GM23338 (cell line): ENCODE measurements at regions not wholly inside any gene's neighbourhood (a gene's known extent, or its start where the extent isn't known, plus 50 kb on each side); places are given as distances from the start of the nearest gene placed in this dataset.

Experiments used
- ATAC-seq: fragments of 200-7000 bp; cut with Tn5 transposase; 3 replicates; pipeline ENCODE4 v1.9.1; 2020
- DNase-seq: peaks from one replicate; pipeline ENCODE4 v3.0.0-alpha.2; 2015; ENCODE audit warnings: low spot score
- H2AFZ ChIP-seq: fragments of 200-600 bp; sonication (generic); 2 replicates; pipeline ENCODE4 v1.8.0; 2016; ENCODE audit warnings: antibody characterized with exemption, mild to moderate bottlenecking, moderate library complexity
- H3F3A ChIP-seq: fragments of 200-600 bp; sonication (generic); replicated peaks from 2 replicates; pipeline ENCODE4 v1.8.0; 2017; ENCODE audit warnings: antibody characterized with exemption, mixed run types, low read depth
- H3K27ac ChIP-seq: fragments of 200-600 bp; sonication (generic); 2 replicates; pipeline ENCODE4 v1.6.1; 2016; ENCODE audit warnings: low read depth
- H3K27me3 ChIP-seq: fragments of 200-600 bp; sonication (generic); 2 replicates; pipeline ENCODE4 v1.8.0; 2016; ENCODE audit warnings: mild to moderate bottlenecking, mixed run types, moderate library complexity; ENCODE audit not compliant: insufficient read depth
- H3K36me3 ChIP-seq: fragments of 200-600 bp; sonication (generic); 2 replicates; pipeline ENCODE4 v1.8.0; 2016; ENCODE audit warnings: mild to moderate bottlenecking; ENCODE audit not compliant: insufficient read depth
- H3K4me1 ChIP-seq: fragments of 200-600 bp; sonication (generic); 2 replicates; pipeline ENCODE4 v1.8.0; 2016; ENCODE audit warnings: mild to moderate bottlenecking, moderate library complexity; ENCODE audit not compliant: insufficient read depth
- H3K4me2 ChIP-seq: fragments of 200-600 bp; sonication (generic); 2 replicates; pipeline ENCODE4 v1.7.1; 2017; ENCODE audit warnings: mixed run types
- H3K4me3 ChIP-seq: fragments of 200-600 bp; sonication (generic); 2 replicates; pipeline ENCODE4 v1.6.1; 2016; ENCODE audit warnings: mixed run types
- H3K79me2 ChIP-seq: fragments of 200-600 bp; sonication (generic); replicated peaks from 2 replicates; pipeline ENCODE4 v1.8.0; 2017; ENCODE audit warnings: mild to moderate bottlenecking; ENCODE audit not compliant: insufficient read depth
- H3K9me2 ChIP-seq: fragments of 200-600 bp; sonication (generic); 2 replicates; pipeline ENCODE4 v1.8.0; 2017; ENCODE audit not compliant: insufficient read depth
- H4K20me1 ChIP-seq: fragments of 200-600 bp; sonication (generic); replicated peaks from 2 replicates; pipeline ENCODE4 v1.8.0; 2017; ENCODE audit warnings: mild to moderate bottlenecking; ENCODE audit not compliant: insufficient read depth
- H3K27ac Mint-ChIP-seq: 2 replicates; pipeline ENCODE4 v1.8.0; 2020; ENCODE audit warnings: inconsistent platforms, mild to moderate bottlenecking, moderate library complexity, mixed read lengths
- H3K27me3 Mint-ChIP-seq: 3 replicates; pipeline ENCODE4 v1.8.0; 2022; ENCODE audit warnings: low read depth, mild to moderate bottlenecking, moderate library complexity, mixed read lengths, inconsistent platforms; ENCODE audit not compliant: insufficient read depth, poor library complexity
- H3K36me3 Mint-ChIP-seq: 3 replicates; pipeline ENCODE4 v1.8.0; 2021; ENCODE audit warnings: low read depth, mild to moderate bottlenecking, inconsistent platforms, moderate library complexity, mixed read lengths
- H3K4me1 Mint-ChIP-seq: 3 replicates; pipeline ENCODE4 v1.8.0; 2020; ENCODE audit warnings: mild to moderate bottlenecking, inconsistent platforms, mixed read lengths
- H3K4me3 Mint-ChIP-seq: 3 replicates; pipeline ENCODE4 v1.8.0; 2021; ENCODE audit warnings: moderate library complexity, mild to moderate bottlenecking, inconsistent platforms, mixed read lengths
- H3K9me3 Mint-ChIP-seq: 3 replicates; pipeline ENCODE4 v1.8.0; 2020; ENCODE audit warnings: moderate library complexity, mild to moderate bottlenecking, inconsistent platforms, mixed read lengths
- CREB1 ChIP-seq: fragments of 250-450 bp; sonication (Bioruptor Pico); IDR thresholded peaks from 2 replicates; pipeline ENCODE4 v1.5.0; 2020; ENCODE audit warnings: low read depth, mild to moderate bottlenecking, moderate library complexity
- EZH2 ChIP-seq: fragments of 200-600 bp; sonication (generic); IDR thresholded peaks from one replicate; pipeline ENCODE4 v1.8.0; 2017; ENCODE audit warnings: antibody characterized with exemption, mild to moderate bottlenecking, low read depth; ENCODE audit not compliant: unreplicated experiment
- JUNB ChIP-seq: IDR thresholded peaks from one replicate; pipeline ENCODE4 v1.6.1; 2016; ENCODE audit warnings: antibody characterized with exemption; ENCODE audit not compliant: unreplicated experiment
- POLR2AphosphoS5 ChIP-seq: IDR thresholded peaks from 2 replicates; pipeline ENCODE4 v1.6.1; 2016; ENCODE audit warnings: antibody characterized with exemption, low read depth
- ZNF114 ChIP-seq: fragments of 250-450 bp; sonication (Bioruptor Pico); IDR thresholded peaks from 2 replicates; pipeline ENCODE4 v1.5.0; 2020; ENCODE audit warnings: mild to moderate bottlenecking, moderate library complexity
- TF ChIP-seq, protein P1 (sequence below): IDR thresholded peaks from one replicate; pipeline ENCODE4 v1.6.1; 2018; ENCODE audit warnings: antibody characterized with exemption; ENCODE audit not compliant: unreplicated experiment
- TF ChIP-seq, protein P2 (sequence below), 2 experiments: fragments of 200-600 bp in 1 of 2; sonication (generic) in 1 of 2; conservative IDR thresholded peaks; 2 replicates each; pipeline versions ENCODE4 v1.5.1 to v1.6.1; 2016 to 2017; ENCODE audit warnings: antibody characterized with exemption in 2 of 2, low read depth in 2 of 2, mild to moderate bottlenecking in 2 of 2, moderate library complexity in 1 of 2
- TF ChIP-seq, protein P3 (sequence below): fragments of 250-450 bp; sonication (Bioruptor Pico); IDR thresholded peaks from 2 replicates; pipeline ENCODE4 v1.5.0; 2020; ENCODE audit warnings: mild to moderate bottlenecking, moderate library complexity
- TF ChIP-seq, protein P4 (sequence below): IDR thresholded peaks from 2 replicates; pipeline ENCODE4 v1.6.1; 2016; ENCODE audit warnings: antibody characterized with exemption

DNA sequence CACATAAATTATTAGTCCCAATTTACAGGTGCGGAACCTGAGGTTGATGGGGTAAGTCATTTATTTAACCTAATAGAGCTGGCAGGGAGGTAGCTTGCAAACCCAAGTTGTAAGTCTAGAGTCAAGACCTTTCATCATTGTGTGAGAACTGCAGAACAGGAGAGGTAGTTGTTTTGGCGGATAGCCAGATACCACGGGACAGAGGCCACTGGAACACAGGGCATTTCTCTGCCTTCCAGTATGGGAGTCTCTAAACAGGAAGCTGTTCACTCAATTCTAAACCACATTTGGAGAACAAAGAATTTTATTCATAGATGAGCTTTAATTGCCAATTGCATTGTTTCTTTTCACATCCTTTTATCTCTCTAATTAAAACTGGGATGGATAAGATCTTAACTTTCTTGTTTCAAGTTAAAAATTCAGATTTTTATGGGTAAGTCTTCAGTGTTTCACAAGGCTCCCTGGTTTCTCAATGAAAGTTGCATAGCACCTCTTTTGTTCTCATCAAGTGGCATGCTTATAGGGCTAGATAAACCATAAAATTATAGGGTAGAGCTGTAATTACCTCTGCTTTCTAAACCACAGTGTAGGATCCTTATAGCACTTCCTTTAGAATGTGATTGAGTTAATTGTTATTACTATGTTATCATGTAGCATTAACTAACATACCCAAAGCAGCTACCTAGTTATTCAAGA, 489.0 kb downstream of the GATA3 start (continued):
- TF ChIP-seq, protein P1, sequence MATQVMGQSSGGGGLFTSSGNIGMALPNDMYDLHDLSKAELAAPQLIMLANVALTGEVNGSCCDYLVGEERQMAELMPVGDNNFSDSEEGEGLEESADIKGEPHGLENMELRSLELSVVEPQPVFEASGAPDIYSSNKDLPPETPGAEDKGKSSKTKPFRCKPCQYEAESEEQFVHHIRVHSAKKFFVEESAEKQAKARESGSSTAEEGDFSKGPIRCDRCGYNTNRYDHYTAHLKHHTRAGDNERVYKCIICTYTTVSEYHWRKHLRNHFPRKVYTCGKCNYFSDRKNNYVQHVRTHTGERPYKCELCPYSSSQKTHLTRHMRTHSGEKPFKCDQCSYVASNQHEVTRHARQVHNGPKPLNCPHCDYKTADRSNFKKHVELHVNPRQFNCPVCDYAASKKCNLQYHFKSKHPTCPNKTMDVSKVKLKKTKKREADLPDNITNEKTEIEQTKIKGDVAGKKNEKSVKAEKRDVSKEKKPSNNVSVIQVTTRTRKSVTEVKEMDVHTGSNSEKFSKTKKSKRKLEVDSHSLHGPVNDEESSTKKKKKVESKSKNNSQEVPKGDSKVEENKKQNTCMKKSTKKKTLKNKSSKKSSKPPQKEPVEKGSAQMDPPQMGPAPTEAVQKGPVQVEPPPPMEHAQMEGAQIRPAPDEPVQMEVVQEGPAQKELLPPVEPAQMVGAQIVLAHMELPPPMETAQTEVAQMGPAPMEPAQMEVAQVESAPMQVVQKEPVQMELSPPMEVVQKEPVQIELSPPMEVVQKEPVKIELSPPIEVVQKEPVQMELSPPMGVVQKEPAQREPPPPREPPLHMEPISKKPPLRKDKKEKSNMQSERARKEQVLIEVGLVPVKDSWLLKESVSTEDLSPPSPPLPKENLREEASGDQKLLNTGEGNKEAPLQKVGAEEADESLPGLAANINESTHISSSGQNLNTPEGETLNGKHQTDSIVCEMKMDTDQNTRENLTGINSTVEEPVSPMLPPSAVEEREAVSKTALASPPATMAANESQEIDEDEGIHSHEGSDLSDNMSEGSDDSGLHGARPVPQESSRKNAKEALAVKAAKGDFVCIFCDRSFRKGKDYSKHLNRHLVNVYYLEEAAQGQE = no peak
- TF ChIP-seq ZNF114 (CRISPR knock-in tag) (no peak), POLR2AphosphoS5 (no peak)

DNA sequence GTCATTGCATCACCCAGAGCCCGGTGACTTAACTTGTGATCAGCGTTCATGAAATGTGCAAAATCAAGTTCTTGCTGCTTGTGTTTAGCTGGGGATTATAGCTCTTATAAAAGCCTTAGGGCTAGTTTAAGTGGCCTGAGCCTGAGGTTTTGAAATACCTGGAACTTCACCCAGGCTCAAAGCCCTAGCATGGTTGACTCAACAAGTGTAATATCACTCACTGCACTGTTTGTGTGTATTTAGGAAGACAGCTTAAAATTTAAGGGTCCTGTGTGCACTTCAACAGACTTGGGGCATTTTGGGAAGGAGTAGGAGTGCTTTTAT, 489.5 kb downstream of the GATA3 start:
- Mint-ChIP-seq H3K4me1 (no peaks in the 10 kb centered on the region), H3K36me3 (no peaks in the 10 kb centered on the region), H3K9me3 (peaks cover 2% of the 10 kb centered on the region; the same call in 1 of the 3 replicates), H3K27ac (no peak overlapping the region), H3K4me3 (no peak overlapping the region), H3K27me3 (no peaks in the 10 kb centered on the region)
- Histone ChIP-seq H3K79me2 (no peaks in the 10 kb centered on the region), H3K36me3 (no peaks in the 10 kb centered on the region), H3K9me2 (no peaks in the 10 kb centered on the region), H3K4me1 (no peaks in the 10 kb centered on the region), H3K27me3 (no peaks in the 10 kb centered on the region), H3K4me2 (no peak overlapping the region), H2AFZ (peak overlapping the region; percentile 0; the same call in 1 of the 2 replicates), H3F3A (no peaks in the 10 kb centered on the region), H4K20me1 (no peaks in the 10 kb centered on the region), H3K4me3 (no peak overlapping the region), H3K27ac (no peak overlapping the region)
- ATAC-seq (no peak), DNase-seq (no peak)
- TF ChIP-seq JUNB (no peak), CREB1 (no peak), EZH2 (no peak), ZNF114 (CRISPR knock-in tag) (no peak), POLR2AphosphoS5 (no peak)
- TF ChIP-seq, protein P2, sequence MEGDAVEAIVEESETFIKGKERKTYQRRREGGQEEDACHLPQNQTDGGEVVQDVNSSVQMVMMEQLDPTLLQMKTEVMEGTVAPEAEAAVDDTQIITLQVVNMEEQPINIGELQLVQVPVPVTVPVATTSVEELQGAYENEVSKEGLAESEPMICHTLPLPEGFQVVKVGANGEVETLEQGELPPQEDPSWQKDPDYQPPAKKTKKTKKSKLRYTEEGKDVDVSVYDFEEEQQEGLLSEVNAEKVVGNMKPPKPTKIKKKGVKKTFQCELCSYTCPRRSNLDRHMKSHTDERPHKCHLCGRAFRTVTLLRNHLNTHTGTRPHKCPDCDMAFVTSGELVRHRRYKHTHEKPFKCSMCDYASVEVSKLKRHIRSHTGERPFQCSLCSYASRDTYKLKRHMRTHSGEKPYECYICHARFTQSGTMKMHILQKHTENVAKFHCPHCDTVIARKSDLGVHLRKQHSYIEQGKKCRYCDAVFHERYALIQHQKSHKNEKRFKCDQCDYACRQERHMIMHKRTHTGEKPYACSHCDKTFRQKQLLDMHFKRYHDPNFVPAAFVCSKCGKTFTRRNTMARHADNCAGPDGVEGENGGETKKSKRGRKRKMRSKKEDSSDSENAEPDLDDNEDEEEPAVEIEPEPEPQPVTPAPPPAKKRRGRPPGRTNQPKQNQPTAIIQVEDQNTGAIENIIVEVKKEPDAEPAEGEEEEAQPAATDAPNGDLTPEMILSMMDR (conservative IDR thresholded peaks at IDR 0.05; ENCODE audit: low read depth in 2 of 2) = no peak
- TF ChIP-seq, protein P3, sequence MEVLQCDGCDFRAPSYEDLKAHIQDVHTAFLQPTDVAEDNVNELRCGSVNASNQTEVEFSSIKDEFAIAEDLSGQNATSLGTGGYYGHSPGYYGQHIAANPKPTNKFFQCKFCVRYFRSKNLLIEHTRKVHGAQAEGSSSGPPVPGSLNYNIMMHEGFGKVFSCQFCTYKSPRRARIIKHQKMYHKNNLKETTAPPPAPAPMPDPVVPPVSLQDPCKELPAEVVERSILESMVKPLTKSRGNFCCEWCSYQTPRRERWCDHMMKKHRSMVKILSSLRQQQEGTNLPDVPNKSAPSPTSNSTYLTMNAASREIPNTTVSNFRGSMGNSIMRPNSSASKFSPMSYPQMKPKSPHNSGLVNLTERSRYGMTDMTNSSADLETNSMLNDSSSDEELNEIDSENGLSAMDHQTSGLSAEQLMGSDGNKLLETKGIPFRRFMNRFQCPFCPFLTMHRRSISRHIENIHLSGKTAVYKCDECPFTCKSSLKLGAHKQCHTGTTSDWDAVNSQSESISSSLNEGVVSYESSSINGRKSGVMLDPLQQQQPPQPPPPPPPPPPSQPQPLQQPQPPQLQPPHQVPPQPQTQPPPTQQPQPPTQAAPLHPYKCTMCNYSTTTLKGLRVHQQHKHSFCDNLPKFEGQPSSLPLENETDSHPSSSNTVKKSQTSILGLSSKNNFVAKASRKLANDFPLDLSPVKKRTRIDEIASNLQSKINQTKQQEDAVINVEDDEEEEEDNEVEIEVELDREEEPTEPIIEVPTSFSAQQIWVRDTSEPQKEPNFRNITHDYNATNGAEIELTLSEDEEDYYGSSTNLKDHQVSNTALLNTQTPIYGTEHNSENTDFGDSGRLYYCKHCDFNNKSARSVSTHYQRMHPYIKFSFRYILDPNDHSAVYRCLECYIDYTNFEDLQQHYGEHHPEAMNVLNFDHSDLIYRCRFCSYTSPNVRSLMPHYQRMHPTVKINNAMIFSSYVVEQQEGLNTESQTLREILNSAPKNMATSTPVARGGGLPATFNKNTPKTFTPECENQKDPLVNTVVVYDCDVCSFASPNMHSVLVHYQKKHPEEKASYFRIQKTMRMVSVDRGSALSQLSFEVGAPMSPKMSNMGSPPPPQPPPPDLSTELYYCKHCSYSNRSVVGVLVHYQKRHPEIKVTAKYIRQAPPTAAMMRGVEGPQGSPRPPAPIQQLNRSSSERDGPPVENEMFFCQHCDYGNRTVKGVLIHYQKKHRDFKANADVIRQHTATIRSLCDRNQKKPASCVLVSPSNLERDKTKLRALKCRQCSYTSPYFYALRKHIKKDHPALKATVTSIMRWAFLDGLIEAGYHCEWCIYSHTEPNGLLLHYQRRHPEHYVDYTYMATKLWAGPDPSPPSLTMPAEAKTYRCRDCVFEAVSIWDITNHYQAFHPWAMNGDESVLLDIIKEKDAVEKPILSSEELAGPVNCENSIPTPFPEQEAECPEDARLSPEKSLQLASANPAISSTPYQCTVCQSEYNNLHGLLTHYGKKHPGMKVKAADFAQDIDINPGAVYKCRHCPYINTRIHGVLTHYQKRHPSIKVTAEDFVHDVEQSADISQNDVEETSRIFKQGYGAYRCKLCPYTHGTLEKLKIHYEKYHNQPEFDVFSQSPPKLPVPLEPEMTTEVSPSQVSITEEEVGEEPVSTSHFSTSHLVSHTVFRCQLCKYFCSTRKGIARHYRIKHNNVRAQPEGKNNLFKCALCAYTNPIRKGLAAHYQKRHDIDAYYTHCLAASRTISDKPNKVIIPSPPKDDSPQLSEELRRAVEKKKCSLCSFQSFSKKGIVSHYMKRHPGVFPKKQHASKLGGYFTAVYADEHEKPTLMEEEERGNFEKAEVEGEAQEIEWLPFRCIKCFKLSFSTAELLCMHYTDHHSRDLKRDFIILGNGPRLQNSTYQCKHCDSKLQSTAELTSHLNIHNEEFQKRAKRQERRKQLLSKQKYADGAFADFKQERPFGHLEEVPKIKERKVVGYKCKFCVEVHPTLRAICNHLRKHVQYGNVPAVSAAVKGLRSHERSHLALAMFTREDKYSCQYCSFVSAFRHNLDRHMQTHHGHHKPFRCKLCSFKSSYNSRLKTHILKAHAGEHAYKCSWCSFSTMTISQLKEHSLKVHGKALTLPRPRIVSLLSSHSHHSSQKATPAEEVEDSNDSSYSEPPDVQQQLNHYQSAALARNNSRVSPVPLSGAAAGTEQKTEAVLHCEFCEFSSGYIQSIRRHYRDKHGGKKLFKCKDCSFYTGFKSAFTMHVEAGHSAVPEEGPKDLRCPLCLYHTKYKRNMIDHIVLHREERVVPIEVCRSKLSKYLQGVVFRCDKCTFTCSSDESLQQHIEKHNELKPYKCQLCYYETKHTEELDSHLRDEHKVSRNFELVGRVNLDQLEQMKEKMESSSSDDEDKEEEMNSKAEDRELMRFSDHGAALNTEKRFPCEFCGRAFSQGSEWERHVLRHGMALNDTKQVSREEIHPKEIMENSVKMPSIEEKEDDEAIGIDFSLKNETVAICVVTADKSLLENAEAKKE (CRISPR knock-in tag) = no peak
- TF ChIP-seq, protein P4, sequence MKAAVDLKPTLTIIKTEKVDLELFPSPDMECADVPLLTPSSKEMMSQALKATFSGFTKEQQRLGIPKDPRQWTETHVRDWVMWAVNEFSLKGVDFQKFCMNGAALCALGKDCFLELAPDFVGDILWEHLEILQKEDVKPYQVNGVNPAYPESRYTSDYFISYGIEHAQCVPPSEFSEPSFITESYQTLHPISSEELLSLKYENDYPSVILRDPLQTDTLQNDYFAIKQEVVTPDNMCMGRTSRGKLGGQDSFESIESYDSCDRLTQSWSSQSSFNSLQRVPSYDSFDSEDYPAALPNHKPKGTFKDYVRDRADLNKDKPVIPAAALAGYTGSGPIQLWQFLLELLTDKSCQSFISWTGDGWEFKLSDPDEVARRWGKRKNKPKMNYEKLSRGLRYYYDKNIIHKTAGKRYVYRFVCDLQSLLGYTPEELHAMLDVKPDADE = no peak
